Stimulated activated memory B cell treated with anti-CD40 and anti-IgM and Interleukin-4, amounts not matched to agents 10 μg/mL and 1 μg/mL and 100 μg/mL, for 72 hours (primary cell): ENCODE measurements at regions not wholly inside any gene's neighbourhood (a gene's known extent, or its start where the extent isn't known, plus 50 kb on each side); places are given as distances from the start of the nearest gene placed in this dataset.

Source experiments
- ATAC-seq: fragments of 150-1000 bp; cut with Tn5 transposase; 2 replicates; pipeline ENCODE4 v1.10.0; 2021
- H3K27ac Mint-ChIP-seq: one replicate; pipeline ENCODE4 v1.8.0; 2022; ENCODE audit warnings: mild to moderate bottlenecking, mixed read lengths
- H3K27me3 Mint-ChIP-seq: one replicate; pipeline ENCODE4 v1.8.0; 2022; ENCODE audit warnings: mixed read lengths
- H3K36me3 Mint-ChIP-seq: one replicate; pipeline ENCODE4 v1.8.0; 2022; ENCODE audit warnings: mixed read lengths
- H3K4me1 Mint-ChIP-seq: one replicate; pipeline ENCODE4 v1.8.0; 2022; ENCODE audit warnings: mixed read lengths
- H3K4me3 Mint-ChIP-seq: one replicate; pipeline ENCODE4 v1.8.0; 2022; ENCODE audit warnings: mild to moderate bottlenecking, moderate library complexity, mixed read lengths
- H3K9me3 Mint-ChIP-seq: one replicate; pipeline ENCODE4 v1.8.0; 2022; ENCODE audit warnings: mixed read lengths

DNA sequence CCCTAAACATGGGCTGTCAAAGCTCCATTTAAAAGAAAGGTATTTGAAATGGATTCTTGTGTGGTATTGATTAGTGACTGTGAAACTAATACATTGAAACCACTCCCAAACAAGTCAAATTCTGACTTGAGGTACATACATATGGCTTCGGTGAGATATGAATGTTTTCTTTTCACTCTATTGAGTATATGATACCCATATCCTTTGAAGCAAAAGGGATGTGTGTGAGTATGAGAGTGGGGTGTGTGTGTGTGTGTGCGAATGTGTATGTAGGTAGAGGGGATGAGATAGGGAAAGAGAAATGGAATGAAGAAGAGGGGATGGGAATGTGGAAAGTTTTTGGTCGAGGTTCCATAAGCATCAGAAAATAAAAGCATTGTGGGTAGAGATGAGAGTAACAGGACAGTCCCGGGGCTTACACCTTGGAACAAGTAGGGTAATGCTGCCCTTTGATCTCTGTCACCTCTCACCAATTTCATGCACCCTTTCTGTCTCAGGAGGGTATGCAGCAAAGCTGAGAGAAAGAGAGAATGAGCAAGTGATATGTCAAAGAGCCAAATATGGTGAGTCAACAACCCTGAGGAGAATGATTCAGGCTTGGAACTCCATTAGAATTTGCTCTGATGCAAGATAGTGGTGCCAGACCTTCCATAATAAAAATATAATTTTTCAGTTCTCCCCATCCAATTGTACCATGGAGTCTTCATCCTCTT is 64.0 kb upstream of the ZEB2 start:
- no peak overlapping the region for H3K4me3 Mint-ChIP-seq
- ATAC-seq: no peak

DNA sequence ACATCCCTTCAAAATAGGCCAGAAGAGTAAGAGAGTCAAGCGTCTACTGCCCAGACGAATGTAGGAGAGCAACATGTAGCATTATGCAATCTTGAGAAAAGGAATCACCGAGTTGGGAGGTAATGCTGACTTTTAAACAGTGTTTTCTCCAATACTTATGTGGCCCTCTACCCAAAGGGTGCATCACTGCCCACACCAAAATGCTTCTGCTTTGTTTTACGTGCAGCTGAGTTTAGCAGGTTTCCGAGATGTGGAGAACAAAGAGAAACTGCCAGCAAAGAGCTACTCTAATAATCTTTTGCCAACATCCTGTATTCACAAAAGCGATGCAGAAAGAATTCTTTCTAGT is 63.4 kb upstream of the ZEB2 start:
- Mint-ChIP-seq H3K4me3 (no peak overlapping the region), H3K4me1 (peaks cover 6% of the 10 kb centered on the region), H3K27me3 (no peaks in the 10 kb centered on the region), H3K9me3 (no peaks in the 10 kb centered on the region), H3K27ac (no peak overlapping the region), H3K36me3 (no peaks in the 10 kb centered on the region)
- ATAC-seq: no peak

More for the DNA sequence above, 64.0 kb upstream of the ZEB2 start:
- Mint-ChIP-seq H3K27me3 (no peaks in the 10 kb centered on the region), H3K9me3 (no peaks in the 10 kb centered on the region), H3K27ac (no peak overlapping the region), H3K4me1 (peaks cover 6% of the 10 kb centered on the region), H3K36me3 (no peaks in the 10 kb centered on the region)

DNA sequence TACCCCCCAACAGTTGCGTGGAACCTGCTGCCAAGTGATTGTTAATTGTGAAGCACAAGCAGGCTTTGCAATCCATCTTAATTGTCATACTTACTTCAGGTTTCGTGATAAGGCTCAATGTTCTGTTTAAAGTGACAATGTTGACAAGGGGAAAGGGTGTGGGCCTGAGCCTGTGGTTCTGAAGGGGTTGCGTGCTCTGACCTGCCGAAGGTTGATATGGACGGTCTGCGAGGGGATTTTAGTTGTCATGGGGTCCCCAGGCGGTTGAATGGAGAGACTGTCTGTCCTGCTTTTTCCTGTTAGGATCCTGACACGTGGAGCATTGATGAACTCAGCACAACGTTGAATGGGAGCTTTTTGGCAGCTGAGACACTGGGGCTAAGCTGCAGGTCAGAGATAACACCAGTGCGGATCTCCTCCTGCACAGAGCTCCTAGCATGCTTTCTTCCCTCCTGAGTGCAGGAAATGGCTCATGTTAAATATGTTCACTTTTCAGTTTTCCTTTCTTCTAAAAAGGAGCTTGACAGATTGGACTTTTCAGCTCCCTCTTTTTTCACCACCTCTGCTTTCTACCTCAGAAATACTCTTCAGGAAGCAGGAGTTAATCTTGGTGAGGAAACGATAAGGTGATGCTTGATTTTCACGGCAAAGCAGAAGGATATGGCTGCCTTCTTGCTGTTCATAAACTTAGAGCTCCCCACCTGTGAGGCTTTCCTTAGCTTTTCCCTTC is 62.9 kb upstream of the ZEB2 start:
- Mint-ChIP-seq H3K4me3 (no peak overlapping the region), H3K9me3 (no peaks in the 10 kb centered on the region), H3K27me3 (no peaks in the 10 kb centered on the region), H3K4me1 (peaks cover 6% of the 10 kb centered on the region), H3K27ac (no peak overlapping the region), H3K36me3 (no peaks in the 10 kb centered on the region)
- no peak for ATAC-seq

DNA sequence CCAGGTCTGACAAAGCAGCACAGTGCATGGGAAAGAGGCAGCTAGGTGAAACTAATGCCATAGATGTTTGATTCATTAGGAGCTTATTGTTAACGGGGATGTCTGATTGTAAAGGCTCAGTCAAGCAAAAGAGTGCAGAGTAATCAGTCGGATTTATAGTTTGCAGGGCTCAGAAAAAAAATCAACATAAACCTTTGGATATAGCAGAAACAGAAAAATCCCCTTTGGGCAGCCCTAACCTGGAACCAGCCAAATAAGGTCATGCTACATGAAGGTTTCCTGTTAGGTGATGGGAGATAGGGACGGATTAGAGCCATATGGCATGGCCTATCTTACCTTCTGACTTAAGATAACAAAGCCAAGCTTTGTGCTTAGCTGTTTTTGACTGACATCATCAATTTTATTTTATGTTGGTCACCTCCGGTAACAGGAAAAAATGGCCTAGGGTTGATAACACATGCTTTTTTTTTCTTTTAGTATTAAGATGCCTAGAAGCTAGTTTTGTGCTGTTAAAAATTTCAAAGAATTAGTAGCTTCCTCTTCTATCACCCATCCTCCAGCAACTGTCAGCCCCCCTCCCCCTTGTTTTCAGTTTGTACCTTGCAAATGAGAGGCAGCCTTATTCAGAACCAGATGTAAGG is 60.7 kb upstream of the ZEB2 start:
- no peak overlapping the region for H3K4me3 Mint-ChIP-seq
- H3K27me3 Mint-ChIP-seq: no peaks in the 10 kb centered on the region
- H3K4me1 Mint-ChIP-seq: peaks cover 6% of the 10 kb centered on the region
- H3K36me3 Mint-ChIP-seq: no peaks in the 10 kb centered on the region
- no peak overlapping the region for H3K27ac Mint-ChIP-seq
- no peak for ATAC-seq
- H3K9me3 Mint-ChIP-seq: no peaks in the 10 kb centered on the region

DNA sequence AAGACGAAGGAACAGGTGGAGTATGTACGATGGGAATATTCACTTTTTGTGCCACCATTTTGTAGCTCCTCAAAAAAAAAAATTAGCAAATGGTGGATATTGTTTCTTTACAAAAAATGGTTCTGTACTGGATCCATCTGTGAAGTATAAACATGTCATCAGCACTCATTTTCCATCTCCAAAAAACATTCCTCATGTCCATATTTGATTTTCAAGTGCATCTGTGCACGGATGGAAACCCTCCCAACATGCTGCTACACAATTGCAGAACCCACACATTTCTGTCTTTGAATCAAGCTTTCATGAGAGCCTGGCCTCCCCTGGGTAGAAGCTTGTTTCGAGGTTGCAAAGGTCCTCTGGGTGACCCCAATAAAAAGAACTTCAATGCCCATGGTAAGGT is 59.6 kb upstream of the ZEB2 start:
- H3K27me3 Mint-ChIP-seq: no peaks in the 10 kb centered on the region
- H3K9me3 Mint-ChIP-seq: no peaks in the 10 kb centered on the region
- no peaks in the 10 kb centered on the region for H3K36me3 Mint-ChIP-seq
- no peak overlapping the region for H3K27ac Mint-ChIP-seq
- H3K4me1 Mint-ChIP-seq: peaks cover 6% of the 10 kb centered on the region
- H3K4me3 Mint-ChIP-seq: no peak overlapping the region
- ATAC-seq: no peak

DNA sequence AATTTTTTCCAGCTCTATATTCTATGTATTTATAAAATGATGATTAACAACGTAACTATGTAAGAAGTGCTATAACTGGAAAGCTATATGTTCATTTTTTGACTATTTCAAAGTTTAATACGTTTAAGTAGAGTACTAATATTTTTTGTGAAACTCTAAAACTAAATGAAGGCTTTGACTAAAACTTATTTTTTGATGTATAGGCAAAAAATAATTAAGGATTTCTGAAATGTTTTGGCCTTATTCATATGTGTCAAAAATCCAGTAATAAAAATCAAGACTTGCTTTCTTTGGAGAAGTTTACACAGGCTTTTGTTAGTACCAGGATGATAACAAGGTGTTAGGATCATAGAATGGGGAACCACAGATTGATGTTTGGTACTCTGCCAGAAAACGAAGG is 58.2 kb upstream of the ZEB2 start:
- H3K36me3 Mint-ChIP-seq: no peaks in the 10 kb centered on the region
- H3K27ac Mint-ChIP-seq: no peak overlapping the region
- H3K4me3 Mint-ChIP-seq: no peak overlapping the region
- ATAC-seq: no peak
- no peaks in the 10 kb centered on the region for H3K27me3 Mint-ChIP-seq
- no peaks in the 10 kb centered on the region for H3K9me3 Mint-ChIP-seq
- H3K4me1 Mint-ChIP-seq: no peaks in the 10 kb centered on the region

DNA sequence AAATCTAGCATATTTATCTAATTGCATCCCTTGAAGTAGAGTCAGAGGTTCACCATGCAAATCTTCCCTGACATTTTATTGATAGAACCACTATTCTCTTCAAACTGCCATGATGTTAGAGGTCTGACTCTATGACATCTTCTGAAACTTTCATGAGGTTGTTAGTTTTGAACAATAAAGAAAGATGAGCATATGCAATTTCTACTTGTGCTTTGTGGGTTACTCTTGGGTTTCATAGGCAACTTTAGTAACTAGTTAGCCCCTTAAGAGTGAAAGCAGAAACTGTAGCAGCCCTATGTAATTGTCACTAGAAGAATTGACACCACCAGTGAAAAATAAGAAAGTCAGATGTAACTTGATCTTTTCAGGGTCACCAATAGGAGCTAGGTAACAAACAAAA is 53.1 kb upstream of the ZEB2 start:
- H3K4me3 Mint-ChIP-seq: no peak overlapping the region
- ATAC-seq: peak; percentile 54
- no peaks in the 10 kb centered on the region for H3K27me3 Mint-ChIP-seq
- H3K9me3 Mint-ChIP-seq: no peaks in the 10 kb centered on the region
- H3K4me1 Mint-ChIP-seq: no peaks in the 10 kb centered on the region
- no peak overlapping the region for H3K27ac Mint-ChIP-seq
- H3K36me3 Mint-ChIP-seq: no peaks in the 10 kb centered on the region

DNA sequence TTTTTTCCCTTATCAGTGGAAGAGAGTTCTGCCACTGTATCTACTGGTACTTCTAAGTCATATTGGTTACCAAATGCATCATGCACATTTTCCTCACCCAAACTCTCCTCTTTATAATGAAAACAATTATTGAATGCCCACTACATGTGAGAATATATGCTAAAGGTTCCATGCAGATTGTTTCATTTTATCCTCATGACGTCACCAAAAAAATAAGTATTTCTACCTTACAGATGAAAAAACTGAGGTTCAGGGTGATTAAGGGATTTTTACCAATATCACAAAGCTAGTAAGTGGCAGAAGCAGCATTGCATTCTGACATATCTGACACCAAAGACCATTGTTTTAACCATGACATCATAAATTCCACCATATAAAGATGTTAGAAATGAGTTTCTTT is 51.9 kb upstream of the ZEB2 start:
- H3K4me3 Mint-ChIP-seq: no peak overlapping the region
- H3K9me3 Mint-ChIP-seq: no peaks in the 10 kb centered on the region
- H3K27me3 Mint-ChIP-seq: no peaks in the 10 kb centered on the region
- H3K4me1 Mint-ChIP-seq: no peaks in the 10 kb centered on the region
- H3K36me3 Mint-ChIP-seq: no peaks in the 10 kb centered on the region
- H3K27ac Mint-ChIP-seq: no peak overlapping the region
- no peak for ATAC-seq

DNA sequence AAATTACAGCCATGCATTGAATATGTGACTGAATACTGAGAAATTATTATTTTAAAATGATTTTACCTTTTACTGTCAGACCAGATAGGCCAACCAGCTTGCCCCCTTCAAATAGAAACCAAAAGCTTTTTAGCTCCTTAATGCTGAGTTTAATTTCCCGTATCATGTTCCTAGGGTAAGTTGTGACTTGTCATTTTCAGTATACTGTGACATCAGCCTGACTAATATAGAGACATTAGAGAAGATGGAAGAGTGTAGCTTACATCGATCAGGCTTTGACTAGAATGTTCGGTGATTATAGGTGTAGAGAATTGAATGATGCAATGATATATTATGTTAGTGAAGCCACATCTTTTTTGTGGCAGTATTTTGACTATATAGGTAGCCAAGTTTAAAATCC is 50.6 kb upstream of the ZEB2 start:
- H3K27ac Mint-ChIP-seq: no peak overlapping the region
- H3K4me3 Mint-ChIP-seq: no peak overlapping the region
- H3K9me3 Mint-ChIP-seq: no peaks in the 10 kb centered on the region

More for the DNA sequence above, 50.6 kb upstream of the ZEB2 start:
- ATAC-seq: no peak
- Mint-ChIP-seq H3K4me1 (no peaks in the 10 kb centered on the region), H3K36me3 (no peaks in the 10 kb centered on the region), H3K27me3 (no peaks in the 10 kb centered on the region)
